ENCODE measurements at regions not wholly inside any gene's neighbourhood (a gene's known extent, or its start where the extent isn't known, plus 50 kb on each side); places are given as distances from the start of the nearest gene placed in this dataset.
A peak's percentile ranks its signal among the peaks of the same experiment; 100 is the strongest.

GRCh38 chr10:120727001-120727400 lies 124.2 kb upstream of the WDR11 start:
- DNase-seq, result no peak
- CTCF ChIA-PET, result interaction anchor here (1.3 kb wide), 1 partner anchor 8 kb away, joined by 3 read pairs; no protein-coding TSS in a partner anchor
- no peaks in the 10 kb centered on the region for H3K36me3 Mint-ChIP-seq
- no peak overlapping the region for H3K4me3 Mint-ChIP-seq
- H3K27ac Mint-ChIP-seq, result no peak overlapping the region
- no peak for ATAC-seq
- H3K27me3 Mint-ChIP-seq, result no peaks in the 10 kb centered on the region
- H3K9me3 Mint-ChIP-seq (ENCODE audit: low read depth), result no peaks in the 10 kb centered on the region
- no peaks in the 10 kb centered on the region for H3K4me1 Mint-ChIP-seq

GRCh38 chr10:120729547-120729946 lies 121.6 kb upstream of the WDR11 start:
- no peaks in the 10 kb centered on the region for H3K36me3 Mint-ChIP-seq
- ATAC-seq (no peak), DNase-seq (no peak)
- no peaks in the 10 kb centered on the region for H3K4me1 Mint-ChIP-seq
- H3K27ac Mint-ChIP-seq, result no peak overlapping the region
- CTCF ChIA-PET, result no interaction called here
- H3K27me3 Mint-ChIP-seq, result no peaks in the 10 kb centered on the region
- H3K9me3 Mint-ChIP-seq (ENCODE audit: low read depth), result no peaks in the 10 kb centered on the region
- no peak overlapping the region for H3K4me3 Mint-ChIP-seq

- CTCF ChIA-PET, result no interaction called here
- H3K9me3 Mint-ChIP-seq (ENCODE audit: low read depth), result no peaks in the 10 kb centered on the region
- H3K4me1 Mint-ChIP-seq, result no peaks in the 10 kb centered on the region
- ATAC-seq (no peak), DNase-seq (no peak)
- H3K27me3 Mint-ChIP-seq, result no peaks in the 10 kb centered on the region
- H3K36me3 Mint-ChIP-seq, result no peaks in the 10 kb centered on the region
- H3K27ac Mint-ChIP-seq, result no peak overlapping the region
- H3K4me3 Mint-ChIP-seq, result no peak overlapping the region
Measured at GRCh38 chr10:120732067-120732466, 119.1 kb upstream of the WDR11 start.

- CTCF ChIA-PET, result interaction anchor here (0.6 kb wide), 1 partner anchor 304 kb away, joined by 3 read pairs; no protein-coding TSS in a partner anchor
- Mint-ChIP-seq H3K4me3 (no peak overlapping the region), H3K27ac (no peak overlapping the region), H3K4me1 (no peaks in the 10 kb centered on the region), H3K36me3 (no peaks in the 10 kb centered on the region), H3K9me3 (ENCODE audit: low read depth) (no peaks in the 10 kb centered on the region), H3K27me3 (peaks cover under 1% of the 10 kb centered on the region)
- DNase-seq (no peak), ATAC-seq (peak; percentile 23)
Measured at GRCh38 chr10:120732643-120733313, 118.4 kb upstream of the WDR11 start.

GRCh38 chr10:120734483-120735078 lies 116.6 kb upstream of the WDR11 start:
- CTCF ChIA-PET, result interaction anchor here (1.2 to 1.7 kb wide), 2 partner anchors 8 to 311 kb away, joined by 3 to 5 read pairs; no protein-coding TSS in a partner anchor
- H3K4me3 Mint-ChIP-seq, result no peak overlapping the region
- H3K27ac Mint-ChIP-seq, result no peak overlapping the region
- no peaks in the 10 kb centered on the region for H3K4me1 Mint-ChIP-seq
- ATAC-seq (peak; percentile 30), DNase-seq (no peak)
- no peaks in the 10 kb centered on the region for H3K9me3 Mint-ChIP-seq (ENCODE audit: low read depth)
- H3K27me3 Mint-ChIP-seq, result peaks cover 2% of the 10 kb centered on the region
- no peaks in the 10 kb centered on the region for H3K36me3 Mint-ChIP-seq

GRCh38 chr10:120735315-120735714 lies 115.8 kb upstream of the WDR11 start:
- DNase-seq (no peak), ATAC-seq (no peak)
- Mint-ChIP-seq H3K27ac (no peak overlapping the region), H3K36me3 (no peaks in the 10 kb centered on the region), H3K9me3 (ENCODE audit: low read depth) (no peaks in the 10 kb centered on the region), H3K4me1 (no peaks in the 10 kb centered on the region), H3K27me3 (peaks cover 2% of the 10 kb centered on the region), H3K4me3 (no peak overlapping the region)
- CTCF ChIA-PET, result interaction anchor here (1.2 to 1.7 kb wide), 2 partner anchors 8 to 312 kb away, joined by 3 to 5 read pairs; no protein-coding TSS in a partner anchor

GRCh38 chr10:120735773-120736371 lies 115.3 kb upstream of the WDR11 start:
- CTCF ChIA-PET, result interaction anchor here (1.2 to 1.7 kb wide), 3 partner anchors 9 to 313 kb away, joined by 3 to 5 read pairs (median 4); no protein-coding TSS in a partner anchor
- no peak for DNase-seq
- H3K9me3 Mint-ChIP-seq (ENCODE audit: low read depth), result no peaks in the 10 kb centered on the region
- H3K27ac Mint-ChIP-seq, result no peak overlapping the region
- no peaks in the 10 kb centered on the region for H3K4me1 Mint-ChIP-seq
- no peak overlapping the region for H3K4me3 Mint-ChIP-seq
- H3K27me3 Mint-ChIP-seq, result peaks cover 2% of the 10 kb centered on the region
- ATAC-seq, result no peak
- no peaks in the 10 kb centered on the region for H3K36me3 Mint-ChIP-seq

GRCh38 chr10:120736377-120736776 lies 114.8 kb upstream of the WDR11 start:
- Mint-ChIP-seq H3K36me3 (no peaks in the 10 kb centered on the region), H3K9me3 (ENCODE audit: low read depth) (no peaks in the 10 kb centered on the region), H3K4me3 (no peak overlapping the region), H3K27me3 (peaks cover 2% of the 10 kb centered on the region), H3K4me1 (no peaks in the 10 kb centered on the region), H3K27ac (no peak overlapping the region)
- ATAC-seq (no peak), DNase-seq (no peak)
- CTCF ChIA-PET, result interaction anchor here (1.2 to 1.7 kb wide), 2 partner anchors 9 to 15 kb away, joined by 3 to 4 read pairs; no protein-coding TSS in a partner anchor

GRCh38 chr10:120738658-120739057 lies 112.5 kb upstream of the WDR11 start:
- H3K4me3 Mint-ChIP-seq, result no peak overlapping the region
- H3K9me3 Mint-ChIP-seq (ENCODE audit: low read depth), result no peaks in the 10 kb centered on the region
- no peak for ATAC-seq
- CTCF ChIA-PET, result no interaction called here
- no peak for DNase-seq
- peaks cover 2% of the 10 kb centered on the region for H3K27me3 Mint-ChIP-seq
- H3K4me1 Mint-ChIP-seq, result no peaks in the 10 kb centered on the region
- H3K27ac Mint-ChIP-seq, result no peak overlapping the region
- H3K36me3 Mint-ChIP-seq, result no peaks in the 10 kb centered on the region

- CTCF ChIA-PET, result no interaction called here
Measured at GRCh38 chr10:120741396-120741795, 109.8 kb upstream of the WDR11 start.

GRCh38 chr10:120742373-120742772 lies 108.8 kb upstream of the WDR11 start:
- Mint-ChIP-seq H3K27me3 (peaks cover 2% of the 10 kb centered on the region), H3K4me1 (no peaks in the 10 kb centered on the region), H3K9me3 (ENCODE audit: low read depth) (no peaks in the 10 kb centered on the region), H3K36me3 (no peaks in the 10 kb centered on the region), H3K4me3 (no peak overlapping the region), H3K27ac (no peak overlapping the region)
- no peak for ATAC-seq
- CTCF ChIA-PET, result no interaction called here
- DNase-seq, result no peak

More at GRCh38 chr10:120741396-120741795, 109.8 kb upstream of the WDR11 start:
- Mint-ChIP-seq H3K4me3 (no peak overlapping the region), H3K4me1 (no peaks in the 10 kb centered on the region), H3K36me3 (no peaks in the 10 kb centered on the region), H3K27me3 (peaks cover 2% of the 10 kb centered on the region), H3K27ac (no peak overlapping the region), H3K9me3 (ENCODE audit: low read depth) (no peaks in the 10 kb centered on the region)
- no peak for DNase-seq
- ATAC-seq, result no peak

- Mint-ChIP-seq H3K4me1 (no peaks in the 10 kb centered on the region), H3K27ac (no peak overlapping the region), H3K4me3 (no peak overlapping the region), H3K9me3 (ENCODE audit: low read depth) (no peaks in the 10 kb centered on the region), H3K36me3 (no peaks in the 10 kb centered on the region), H3K27me3 (peaks cover 3% of the 10 kb centered on the region)
- ATAC-seq (no peak), DNase-seq (no peak)
- CTCF ChIA-PET, result no interaction called here
Measured at GRCh38 chr10:120744040-120744439, 107.1 kb upstream of the WDR11 start.

- H3K4me3 Mint-ChIP-seq, result no peak overlapping the region
- no peaks in the 10 kb centered on the region for H3K36me3 Mint-ChIP-seq
- no peak overlapping the region for H3K27ac Mint-ChIP-seq
- no peaks in the 10 kb centered on the region for H3K9me3 Mint-ChIP-seq (ENCODE audit: low read depth)
- no peak for DNase-seq
- H3K4me1 Mint-ChIP-seq, result no peaks in the 10 kb centered on the region
- no peak for ATAC-seq
- CTCF ChIA-PET, result no interaction called here
- H3K27me3 Mint-ChIP-seq, result peaks cover 3% of the 10 kb centered on the region
Measured at GRCh38 chr10:120746001-120746777, 105.0 kb upstream of the WDR11 start.
